Skin of body (tissue), 1 donor: ENCODE measurements at regions not wholly inside any gene's neighbourhood (a gene's known extent, or its start where the extent isn't known, plus 50 kb on each side); places are given as distances from the start of the nearest gene placed in this dataset.

Source experiments
- DNase-seq: peaks from one replicate; lab custom pipeline; 2025; lab: John Stamatoyannopoulos, UW

DNA sequence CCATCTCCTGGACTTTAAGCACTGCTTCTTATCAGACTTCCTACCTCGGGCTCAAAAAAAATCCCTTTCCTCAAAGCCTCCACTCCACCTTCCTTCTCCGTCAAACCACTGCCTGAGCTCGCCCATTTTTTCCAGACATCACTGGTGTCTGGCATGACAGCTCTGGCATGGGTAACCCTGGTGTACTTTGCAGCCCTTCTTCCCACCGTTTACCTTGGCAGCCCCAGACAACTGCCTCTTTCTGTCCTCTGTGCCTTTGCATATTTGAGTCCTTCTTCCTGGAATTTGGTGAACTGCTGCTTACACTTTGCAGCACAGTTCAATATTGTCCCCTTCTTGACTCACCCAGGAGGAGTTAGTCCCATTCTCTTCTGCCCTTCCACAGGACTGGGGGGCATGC, 144.6 kb upstream of the TBX20 start:
- no peak for DNase-seq

DNA sequence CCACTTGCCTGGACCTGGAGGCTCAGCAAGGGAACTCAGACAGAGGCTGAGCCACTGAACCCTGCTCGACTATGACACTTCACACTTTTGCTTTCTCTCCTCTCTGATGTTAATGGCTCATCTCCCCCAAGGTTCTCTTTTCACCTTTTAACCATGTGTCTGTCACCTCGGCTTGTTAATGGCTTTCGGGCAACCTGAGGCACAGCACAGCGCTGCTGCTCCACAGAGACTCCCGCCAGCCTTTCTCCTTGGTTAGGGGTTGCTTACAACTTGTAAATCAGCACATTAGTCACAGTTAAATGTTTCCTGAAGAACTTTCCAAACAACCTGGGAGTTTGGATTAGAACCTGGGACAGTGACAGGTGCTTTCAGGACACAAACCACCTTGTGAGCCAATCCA, 136.2 kb upstream of the TBX20 start:
- DNase-seq = no peak

DNA sequence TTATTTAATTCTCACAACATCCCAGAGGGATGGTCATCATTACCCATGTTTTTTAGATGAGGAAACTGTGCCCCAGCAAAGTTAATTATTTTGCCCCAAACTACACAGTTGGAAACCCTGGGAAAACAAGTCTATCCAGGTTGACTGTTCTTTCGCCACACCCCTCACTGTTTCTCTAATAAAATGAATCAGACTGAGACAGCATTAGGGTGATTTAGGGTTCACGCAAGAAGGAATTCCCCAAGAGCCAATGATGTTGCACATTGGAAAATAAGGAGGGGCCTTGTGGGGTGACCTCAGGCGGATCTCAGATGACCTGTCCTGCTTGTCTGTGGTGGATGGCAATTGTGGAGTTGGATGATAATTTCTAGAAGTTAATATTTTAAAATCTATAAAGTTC, 135.7 kb upstream of the TBX20 start:
- DNase-seq = no peak

DNA sequence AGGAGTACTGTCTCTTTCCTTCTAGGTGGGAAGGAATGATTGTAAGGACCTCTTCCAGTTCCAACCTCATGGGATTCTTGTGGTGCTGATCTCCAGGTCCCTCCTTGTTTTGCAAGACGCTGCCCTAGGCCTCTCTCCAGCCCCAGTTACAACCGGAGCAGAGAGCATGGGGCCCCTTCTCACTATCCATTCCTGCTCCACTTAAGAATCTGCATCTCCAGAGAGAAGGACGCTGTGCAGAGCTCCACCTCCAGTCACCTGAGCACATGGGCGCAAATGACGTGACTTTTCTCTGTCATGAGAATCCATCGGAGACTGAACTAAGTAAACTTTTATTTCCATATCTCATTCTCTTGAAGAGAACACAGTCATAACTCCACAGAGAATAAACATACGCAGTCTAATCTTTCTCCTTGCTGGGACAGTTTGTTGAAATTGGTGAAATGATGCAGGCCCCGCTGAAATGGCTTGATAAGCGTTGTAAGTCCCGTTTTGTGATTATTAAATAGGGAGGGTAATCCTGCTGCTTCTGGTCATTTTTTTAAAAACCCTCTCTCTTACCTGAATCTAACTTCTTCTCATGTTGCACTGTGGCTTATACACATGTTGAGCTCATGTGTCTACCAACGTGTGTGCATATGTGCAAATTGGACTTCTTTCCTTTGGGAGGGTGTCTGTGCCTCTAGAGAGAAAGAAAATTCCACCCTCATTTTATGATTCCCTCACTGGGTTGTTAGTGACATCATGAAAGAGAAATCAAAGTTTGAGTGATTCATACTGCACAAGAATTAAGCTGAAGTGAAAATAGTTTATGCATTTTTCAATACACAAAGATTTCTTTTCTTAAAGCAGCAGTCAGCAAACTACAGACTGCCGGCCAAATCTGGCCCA, 133.2 kb upstream of the TBX20 start:
- DNase-seq = no peak

DNA sequence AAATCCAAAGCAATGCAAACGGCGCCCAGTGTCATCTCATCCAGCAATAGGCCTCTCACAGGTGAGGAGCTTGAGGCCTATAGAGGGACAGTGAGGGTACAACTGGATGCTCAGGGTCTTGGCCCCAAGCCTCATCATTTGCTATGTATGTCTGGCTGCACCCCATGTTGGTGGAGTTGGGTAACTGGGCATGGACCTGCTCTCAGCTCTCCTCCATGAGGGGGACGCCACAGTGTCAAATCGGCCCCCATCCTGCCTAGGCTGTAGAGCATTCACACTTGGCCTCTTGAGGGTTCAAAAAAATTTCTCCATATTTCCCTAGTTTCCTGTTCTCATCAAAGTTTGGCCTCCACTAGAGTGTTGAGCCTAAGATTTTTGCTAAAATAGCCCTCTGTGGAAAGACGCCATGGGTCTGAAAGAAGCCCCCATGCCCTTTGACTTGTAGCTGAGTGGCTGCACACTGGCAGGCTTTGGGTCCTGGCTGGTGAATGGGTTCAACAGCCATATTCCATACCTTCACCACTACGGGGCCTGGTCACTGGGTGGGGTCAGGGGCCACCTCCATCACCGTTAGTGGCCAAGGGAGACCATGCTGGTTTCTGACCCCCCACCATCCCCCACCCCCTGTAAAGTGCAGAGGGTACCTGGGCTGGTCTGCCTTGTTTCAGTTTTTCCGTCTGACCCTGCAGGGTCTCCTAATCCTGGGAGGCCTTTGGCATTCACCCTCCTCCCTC, 132.3 kb upstream of the TBX20 start:
- DNase-seq = no peak

DNA sequence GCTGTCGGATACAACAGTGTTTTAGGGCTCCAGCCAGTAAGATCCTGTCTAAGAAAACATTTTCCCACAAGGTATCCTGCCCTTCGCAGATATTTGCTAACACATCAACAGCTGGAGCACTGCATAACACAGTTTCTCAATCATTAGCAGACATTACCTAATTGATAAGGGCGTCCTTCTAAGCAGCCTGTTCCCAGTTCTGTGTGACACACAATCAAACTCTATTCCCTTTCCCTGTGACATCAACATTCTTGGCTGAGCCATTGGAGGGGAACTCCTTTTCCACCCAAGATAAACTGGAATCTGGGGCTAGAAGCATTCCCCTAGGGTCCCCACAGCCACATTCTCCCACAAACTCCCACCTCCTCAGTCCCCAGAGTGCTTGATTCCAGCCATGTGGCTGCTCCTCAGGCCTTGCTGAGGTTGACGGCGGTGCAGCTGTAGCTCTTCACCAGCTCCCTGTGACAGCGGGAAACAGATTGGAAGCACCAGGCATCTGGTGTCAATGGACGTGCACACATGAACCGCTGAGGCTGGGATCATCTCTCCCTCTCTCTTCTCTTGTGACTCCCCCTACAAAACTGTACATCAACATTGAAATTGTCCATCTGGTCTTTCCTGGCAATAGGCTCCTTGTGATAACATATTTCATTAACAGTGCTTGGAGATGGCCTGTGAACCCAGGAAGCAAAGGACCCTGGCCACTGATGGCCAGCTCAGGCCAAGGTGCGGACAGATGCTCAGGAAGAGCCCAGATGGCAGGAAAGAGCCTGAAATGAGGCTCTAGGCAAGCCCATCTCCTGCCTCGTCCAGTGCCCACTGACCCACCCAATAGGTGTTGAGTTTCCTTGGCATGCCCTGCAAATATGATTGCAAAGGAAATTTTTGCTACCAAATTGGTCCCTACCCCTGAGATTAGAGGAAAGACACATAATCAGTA, 131.1 kb upstream of the TBX20 start:
- DNase-seq = no peak

DNA sequence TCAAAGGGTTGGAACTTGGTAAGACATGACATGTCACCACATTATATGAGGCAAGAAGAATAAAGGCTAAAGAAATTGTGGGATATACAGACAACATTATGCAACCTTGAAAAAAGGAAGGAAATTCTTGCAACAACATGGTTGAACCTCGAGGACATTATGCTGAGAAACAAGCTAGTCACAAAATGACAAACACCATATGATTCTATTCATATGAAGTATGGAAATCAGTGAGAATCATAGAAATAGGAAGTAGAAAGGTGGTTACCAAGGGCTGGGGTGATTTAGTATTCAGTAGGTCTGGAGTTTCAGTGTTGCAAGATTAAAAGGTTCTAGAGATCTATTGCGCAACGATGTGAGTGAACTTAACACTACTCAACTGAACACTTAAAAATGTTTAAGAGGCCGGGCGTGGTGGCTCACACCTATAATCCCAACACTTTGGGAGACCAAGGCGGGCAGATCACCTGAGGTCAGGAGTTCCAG, 126.9 kb upstream of the TBX20 start:
- no peak for DNase-seq

DNA sequence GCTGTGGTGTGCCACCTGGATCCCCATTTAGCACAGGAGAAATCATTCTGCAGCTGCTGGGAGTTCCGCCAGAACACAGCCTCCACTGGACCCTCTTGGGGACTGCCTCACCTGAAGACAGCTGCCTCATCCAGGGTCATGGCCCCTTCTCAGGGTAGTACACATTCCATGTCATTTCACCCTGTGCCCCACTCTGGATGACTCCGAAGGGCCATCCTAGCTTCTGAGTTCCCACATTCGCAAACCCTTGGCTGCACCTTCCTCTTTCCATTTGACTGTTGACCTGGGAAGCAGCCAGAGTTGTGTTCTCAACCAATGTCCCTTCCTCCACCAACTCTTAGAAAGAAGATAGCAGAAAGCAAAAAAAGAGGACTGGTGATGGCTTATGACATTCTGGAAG, 125.6 kb upstream of the TBX20 start:
- DNase-seq = no peak

DNA sequence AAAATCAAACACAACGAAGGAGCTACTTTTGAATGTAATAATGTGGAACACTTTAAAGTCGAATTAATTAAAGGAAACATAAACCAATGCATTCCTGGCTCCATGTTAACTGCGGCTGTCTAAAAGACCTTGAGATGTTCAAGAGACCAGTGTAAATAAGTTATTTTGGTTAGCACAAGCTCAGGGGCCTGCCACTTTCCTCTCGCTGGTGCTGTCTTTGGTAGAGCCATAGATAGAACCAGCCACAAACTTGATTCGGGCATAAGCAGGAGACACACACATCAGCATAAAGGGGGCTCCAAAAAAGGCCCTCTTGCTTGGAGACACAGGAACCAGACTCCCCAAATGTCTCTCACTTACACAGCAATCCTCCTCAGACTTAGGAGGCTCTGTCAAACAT, 121.6 kb upstream of the TBX20 start:
- DNase-seq = no peak

DNA sequence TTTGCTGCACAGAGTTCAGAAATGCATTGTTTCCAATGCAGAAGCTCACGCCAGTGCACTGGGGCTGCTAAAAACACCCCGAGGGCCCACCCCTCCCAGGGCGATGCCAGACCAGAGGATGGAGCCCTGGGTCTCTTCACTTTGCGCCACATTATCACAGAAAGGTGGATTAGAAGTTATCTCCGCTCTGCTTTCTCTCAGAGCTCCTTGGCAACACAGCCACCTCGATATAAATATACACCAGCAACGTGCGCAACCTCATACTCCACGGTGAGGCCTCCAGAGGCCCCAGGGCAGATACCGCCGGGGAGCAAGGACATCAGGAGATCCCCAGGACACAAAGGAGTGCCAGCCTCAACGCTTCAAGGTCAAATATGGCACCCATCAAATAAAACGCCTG, 121.0 kb upstream of the TBX20 start:
- DNase-seq = no peak

DNA sequence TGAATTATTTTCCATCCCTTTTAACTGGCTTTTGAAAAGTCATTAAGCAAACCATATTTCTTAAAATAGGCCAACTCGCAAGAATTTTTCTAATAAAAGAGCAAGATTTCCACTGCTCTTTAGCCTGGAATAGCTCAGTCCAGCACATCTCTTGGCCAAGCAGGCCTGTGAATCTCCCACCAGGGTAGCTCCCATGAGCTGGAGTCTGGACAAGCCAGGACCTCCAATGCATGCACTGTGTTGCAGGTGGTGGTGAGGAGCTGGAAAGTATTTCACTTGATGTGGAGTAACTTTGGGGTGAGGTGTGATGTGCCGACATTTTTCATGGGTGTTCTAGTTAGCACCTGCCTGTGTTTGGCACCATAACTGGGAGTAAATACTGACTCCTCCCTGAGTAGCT, 117.3 kb upstream of the TBX20 start:
- DNase-seq = no peak

DNA sequence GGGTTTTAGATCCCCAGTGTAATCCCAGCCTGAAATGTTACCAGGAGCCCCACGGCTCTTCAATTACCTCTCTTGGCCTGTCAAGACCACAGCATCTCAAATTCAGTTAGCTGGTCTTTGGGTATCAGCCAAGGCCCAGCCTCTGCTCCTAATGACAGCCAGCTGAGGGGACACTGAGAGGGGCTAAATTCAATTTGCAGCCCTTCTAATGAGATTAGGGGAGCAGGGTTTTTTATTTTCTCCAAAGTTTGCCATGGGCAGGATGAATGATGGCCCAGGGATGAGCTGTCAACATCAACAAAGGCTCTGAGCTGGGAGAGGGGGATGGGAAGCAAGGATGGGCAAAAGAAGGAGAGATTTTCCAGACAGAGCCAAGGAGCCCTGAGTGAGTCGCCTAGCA, 116.8 kb upstream of the TBX20 start:
- no peak for DNase-seq

DNA sequence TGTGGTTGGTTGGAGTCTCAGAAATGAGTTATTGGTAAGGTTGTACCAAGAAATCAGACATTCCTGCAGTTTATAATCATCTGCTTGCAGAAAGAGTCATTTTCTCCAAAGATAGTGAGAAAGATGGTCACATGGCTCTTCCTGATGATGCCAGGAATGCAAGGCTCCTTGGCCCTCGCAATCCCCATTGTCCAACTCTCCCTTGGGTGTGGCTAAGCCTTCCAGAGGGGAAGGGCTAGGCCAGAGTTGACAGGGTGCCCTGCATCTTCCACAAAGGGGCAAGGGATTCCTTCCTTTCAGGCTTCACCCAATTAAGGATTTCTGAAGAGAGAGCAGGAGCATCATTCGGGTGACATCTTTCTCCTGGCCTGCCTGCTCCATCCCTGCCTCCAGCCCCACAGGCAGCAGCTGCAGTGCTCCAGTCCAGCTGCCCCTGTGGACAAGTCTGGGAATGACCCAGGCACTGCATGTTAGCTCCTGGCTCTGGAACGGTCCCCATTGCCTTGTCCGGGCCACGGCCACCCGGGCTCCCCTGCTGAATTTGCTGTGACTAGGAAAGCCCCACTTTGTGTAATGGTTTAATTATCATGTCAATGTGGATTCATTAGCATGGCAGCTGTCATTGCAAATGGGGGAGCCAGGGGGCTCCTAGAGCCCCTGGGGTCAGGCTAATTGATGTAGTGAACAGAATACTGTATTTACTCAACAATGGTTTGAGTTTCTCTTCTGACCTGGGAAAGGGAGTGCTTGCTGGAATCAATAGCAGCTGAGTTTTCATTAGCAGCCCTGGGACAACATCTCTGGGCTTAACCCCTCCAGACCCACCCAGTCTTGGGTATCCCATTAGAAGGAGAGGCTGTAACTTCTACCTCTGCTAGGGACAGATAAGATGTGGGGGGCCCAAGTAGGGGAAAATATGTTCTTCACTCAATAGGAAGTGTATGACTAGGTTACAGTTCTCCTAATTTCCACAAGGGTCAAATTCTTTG, 112.6 kb upstream of the TBX20 start:
- no peak for DNase-seq

DNA sequence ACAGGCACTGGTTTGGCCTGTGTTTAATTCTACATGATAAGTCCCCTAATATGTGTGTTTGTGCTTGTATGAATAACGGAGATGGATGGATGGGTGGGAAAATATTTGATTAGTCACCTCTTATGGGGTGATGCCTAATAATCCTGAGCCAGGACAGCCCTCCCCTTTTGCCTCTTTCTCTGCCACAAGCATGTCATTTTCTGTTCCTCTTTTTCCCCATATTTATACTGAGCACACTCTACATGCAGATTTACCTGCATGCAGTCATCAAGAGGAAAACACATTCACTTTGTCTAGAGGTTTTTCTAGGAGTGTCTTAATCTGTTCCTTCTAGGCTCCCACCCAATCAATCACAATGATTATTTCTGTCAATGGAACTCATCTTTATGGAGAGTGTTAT, 111.6 kb upstream of the TBX20 start:
- DNase-seq = no peak

DNA sequence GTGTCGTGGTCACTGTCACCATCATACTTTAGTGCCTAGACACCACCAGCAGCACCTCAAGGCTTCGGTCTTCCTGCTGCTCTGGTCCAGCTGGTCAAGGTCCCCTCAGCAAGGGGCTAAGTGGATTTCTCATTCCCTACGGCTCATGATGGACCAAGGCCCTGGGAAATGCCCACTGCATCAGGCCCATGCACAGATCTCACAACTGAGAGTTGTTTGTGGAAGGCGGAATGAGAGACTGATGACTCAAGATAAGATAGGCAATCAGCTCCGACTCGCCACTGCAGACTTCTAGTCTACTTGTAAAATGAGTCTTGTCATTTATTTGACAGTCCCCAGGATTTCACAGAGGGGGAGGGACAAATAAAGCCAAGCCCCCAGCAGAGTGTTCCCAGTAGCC, 108.4 kb upstream of the TBX20 start:
- no peak for DNase-seq

DNA sequence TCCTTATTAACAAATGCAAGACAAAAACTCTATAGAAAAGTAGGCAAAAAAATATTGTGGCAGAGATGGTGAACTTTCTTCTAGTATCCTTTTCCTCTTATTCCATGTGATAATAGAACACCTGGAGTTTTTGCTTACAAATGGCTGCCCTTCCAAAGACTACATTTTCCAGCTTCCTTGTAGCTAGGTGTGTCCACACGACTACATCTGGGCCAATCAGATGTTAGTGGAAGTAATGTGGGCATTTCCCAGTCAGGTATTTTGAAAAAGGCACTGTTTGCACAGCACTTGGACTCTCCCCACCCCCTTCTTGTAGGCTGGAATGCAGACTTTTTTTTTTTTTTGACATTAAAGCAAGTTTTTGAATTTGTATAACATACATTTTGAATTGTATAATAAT, 105.5 kb upstream of the TBX20 start:
- DNase-seq = no peak

DNA sequence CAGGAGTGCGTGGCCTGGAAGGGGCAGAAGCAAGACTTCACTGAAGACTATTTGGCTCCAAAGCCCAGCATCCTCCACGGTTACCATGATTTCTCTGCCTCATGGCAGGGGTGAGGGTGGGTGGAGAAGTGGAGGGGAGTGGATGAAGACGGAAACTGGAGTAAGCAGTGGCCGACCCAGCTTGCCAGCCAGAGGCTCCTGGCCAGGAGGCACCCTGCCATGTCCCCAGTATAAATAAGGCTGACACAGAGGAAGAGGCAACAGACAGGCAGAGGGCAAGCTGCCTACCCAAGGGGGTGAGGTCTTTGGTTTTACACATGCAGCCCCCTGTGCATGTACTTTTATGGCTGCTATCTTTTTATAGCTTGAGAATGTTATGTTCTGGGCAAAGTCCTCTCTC, 102.6 kb upstream of the TBX20 start:
- DNase-seq = no peak

DNA sequence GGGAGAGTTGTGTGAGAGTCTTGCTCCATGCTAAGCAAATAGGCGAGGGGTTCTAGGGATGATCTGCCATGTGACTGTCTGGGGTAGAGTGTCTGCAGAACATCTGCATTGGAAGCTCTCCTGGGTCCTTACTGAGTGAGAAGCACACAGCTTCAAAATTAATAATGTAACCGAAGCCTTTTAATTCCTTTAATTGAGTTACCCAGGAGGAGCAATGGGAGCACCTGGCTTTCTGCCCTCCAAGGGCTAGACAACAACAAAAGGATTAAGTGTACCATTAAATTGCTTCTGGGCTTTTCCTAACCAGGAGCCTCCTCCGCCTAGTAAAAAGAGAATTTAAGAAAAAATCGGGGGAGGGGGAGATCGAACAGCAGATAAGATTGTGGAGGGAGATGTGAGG, 102.0 kb upstream of the TBX20 start:
- DNase-seq = no peak

DNA sequence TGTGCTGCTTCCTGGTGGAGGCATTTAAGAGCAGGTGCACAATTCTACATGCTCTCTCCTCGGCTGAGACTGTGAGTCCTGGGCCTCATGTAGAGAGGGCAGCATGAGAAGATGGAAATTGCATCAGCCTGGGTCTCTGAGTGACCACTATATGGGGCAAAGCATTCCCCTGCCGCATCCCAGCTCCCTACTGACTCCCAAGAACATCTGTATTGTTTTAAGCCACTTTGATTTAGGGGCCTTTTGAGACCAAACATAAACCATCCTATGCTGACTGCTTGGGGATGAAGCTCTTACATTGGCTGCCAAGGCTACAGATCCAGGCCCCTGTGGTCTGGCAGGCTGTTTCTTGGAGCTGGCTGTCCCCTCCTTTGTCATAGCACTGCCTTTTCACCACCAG, 101.3 kb upstream of the TBX20 start:
- DNase-seq = no peak

DNA sequence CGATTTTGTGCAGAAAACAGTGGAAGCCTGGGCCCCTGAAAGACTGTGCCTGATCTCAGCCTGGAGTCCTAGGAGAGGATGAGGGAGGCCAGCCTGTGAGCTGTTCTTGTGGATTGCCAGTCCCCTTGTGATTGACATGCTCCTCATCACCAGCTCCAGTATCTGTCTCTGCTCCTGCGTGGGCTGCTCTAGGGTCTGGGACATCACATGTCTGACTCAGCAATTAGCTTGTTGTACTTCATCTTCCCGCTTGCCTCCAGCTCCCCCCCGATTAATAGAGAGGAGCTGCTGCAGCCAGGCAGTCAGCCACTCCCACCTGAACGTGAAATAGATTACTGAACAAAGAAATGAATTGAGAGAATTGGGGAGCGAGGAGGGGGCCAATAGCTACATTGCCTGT, 99.6 kb upstream of the TBX20 start:
- no peak for DNase-seq

DNA sequence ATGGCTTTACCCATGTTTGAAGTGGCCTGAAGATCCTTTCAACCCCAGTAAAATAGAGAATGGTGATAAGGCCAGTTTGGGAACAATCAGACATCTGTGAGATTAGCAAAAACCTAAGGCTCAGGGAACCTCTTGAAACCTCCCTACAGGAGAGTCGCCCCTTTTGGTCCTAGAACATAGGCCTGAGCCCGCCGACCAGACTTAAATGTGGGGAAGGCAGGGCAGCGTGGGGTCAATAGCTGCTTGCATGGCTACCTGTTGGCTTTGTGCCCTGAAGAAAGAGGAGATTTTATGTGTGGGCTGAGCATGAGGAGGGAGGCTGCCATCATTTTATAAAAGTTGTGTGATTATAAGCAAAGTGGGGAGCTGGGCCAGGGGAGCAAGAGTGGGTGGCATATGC, 97.6 kb upstream of the TBX20 start:
- no peak for DNase-seq
